Lower leg skin (tissue), 3 donors: ENCODE measurements at regions not wholly inside any gene's neighbourhood (a gene's known extent, or its start where the extent isn't known, plus 50 kb on each side); places are given as distances from the start of the nearest gene placed in this dataset.

Experiments used
- CTCF ChIP-seq, 3 donors: fragments of 450-650 bp; IDR thresholded peaks; one replicate each; pipeline ENCODE4 v1.5.1; 2016; ENCODE audit warnings: antibody characterized with exemption in 3 of 3, mild to moderate bottlenecking in 3 of 3, moderate library complexity in 2 of 3
- POLR2A ChIP-seq, 2 donors: fragments of 450-650 bp; IDR thresholded peaks; one replicate each; pipeline ENCODE4 v1.6.1; 2016 to 2017; ENCODE audit warnings: antibody characterized with exemption in 2 of 2, mild to moderate bottlenecking in 1 of 2, moderate library complexity in 1 of 2

DNA sequence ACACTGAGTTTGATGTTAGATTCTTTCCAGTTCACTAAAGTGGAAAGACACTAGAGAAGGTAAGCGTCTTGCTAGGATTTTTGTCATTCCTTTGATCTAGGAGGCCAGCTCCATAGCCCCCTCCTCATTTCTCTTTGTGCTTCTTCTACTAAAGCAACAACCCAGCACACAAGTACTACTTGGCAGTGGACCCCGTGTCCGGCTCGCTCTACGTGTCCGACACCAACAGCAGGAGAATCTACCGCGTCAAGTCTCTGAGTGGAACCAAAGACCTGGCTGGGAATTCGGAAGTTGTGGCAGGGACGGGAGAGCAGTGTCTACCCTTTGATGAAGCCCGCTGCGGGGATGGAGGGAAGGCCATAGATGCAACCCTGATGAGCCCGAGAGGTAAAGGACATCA, 76.6 kb upstream of the WWC1 start:
- TF ChIP-seq CTCF (IDR thresholded peaks at IDR 0.05): no peak
- no peak for TF ChIP-seq POLR2A (IDR thresholded peaks at IDR 0.05)
